Activated B cell treated with CpG ODN at 0.5 μM for 24 hours (primary cell): ENCODE measurements at regions not wholly inside any gene's neighbourhood (a gene's known extent, or its start where the extent isn't known, plus 50 kb on each side); places are given as distances from the start of the nearest gene placed in this dataset.

ENCODE experiments used
- ATAC-seq: fragments of 200-7000 bp; cut with Tn5 transposase; one replicate; pipeline ENCODE4 v1.10.0; 2021; ENCODE audit warnings: low read depth, mild to moderate bottlenecking, moderate library complexity
- CTCF ChIA-PET: fragments of 350-600 bp; sonication (Branson Sonifier 250); formaldehyde crosslinking; loops from one replicate; lab custom pipeline; 2021; ENCODE audit warnings: antibody characterized with exemption; lab: Charles Lee
- POLR2A ChIA-PET: fragments of 350-600 bp; sonication (Branson Sonifier 250); formaldehyde crosslinking; loops from one replicate; lab custom pipeline; 2021; ENCODE audit warnings: antibody characterized with exemption; lab: Charles Lee
- DNase-seq: peaks from one replicate; pipeline ENCODE4 v3.0.0; 2022
- H3K27ac Mint-ChIP-seq: one replicate; pipeline ENCODE4 v1.8.0; 2020; ENCODE audit warnings: mixed read lengths
- H3K27me3 Mint-ChIP-seq: one replicate; pipeline ENCODE4 v1.8.0; 2021; ENCODE audit warnings: mixed read lengths
- H3K36me3 Mint-ChIP-seq: one replicate; pipeline ENCODE4 v1.8.0; 2021; ENCODE audit warnings: low read depth, mixed read lengths
- H3K4me1 Mint-ChIP-seq: one replicate; pipeline ENCODE4 v1.8.0; 2021; ENCODE audit warnings: mixed read lengths
- H3K4me3 Mint-ChIP-seq: one replicate; pipeline ENCODE4 v1.8.0; 2020; ENCODE audit warnings: mild to moderate bottlenecking, mixed read lengths
- H3K9me3 Mint-ChIP-seq: one replicate; pipeline ENCODE4 v1.8.0; 2020; ENCODE audit warnings: mixed read lengths
- CTCF ChIP-seq: fragments of 200-600 bp; IDR thresholded peaks from one replicate; pipeline ENCODE4 v1.8.0; 2022; ENCODE audit warnings: antibody characterized with exemption, mild to moderate bottlenecking
- intact Hi-C: fragments of 100-400 bp; cut with micrococcal nuclease; formaldehyde crosslinking; loops from one replicate; pipeline ENCODE4 v1.15.1; 2024

DNA sequence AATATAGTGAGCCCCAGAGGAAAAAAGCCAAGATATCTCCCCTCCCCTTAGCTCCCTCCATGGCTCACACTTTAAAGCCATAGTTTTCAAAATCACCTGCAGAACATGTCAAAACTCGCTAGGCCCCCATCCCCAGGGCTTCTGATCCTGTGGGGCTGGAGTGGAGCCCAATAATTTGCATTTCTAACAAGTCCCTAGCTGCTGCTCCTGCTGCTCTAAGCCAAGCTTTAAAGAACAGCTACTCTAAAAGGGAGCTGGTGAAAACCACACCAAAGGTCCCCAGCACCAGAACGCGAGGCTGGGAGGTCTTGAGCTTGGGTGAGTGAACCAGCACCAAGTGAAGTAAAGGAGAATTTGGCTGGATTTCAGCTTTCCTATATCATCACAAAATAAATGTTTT is 237.1 kb downstream of the ZNF674 start:
- Mint-ChIP-seq H3K4me1 (no peaks in the 10 kb centered on the region), H3K27ac (no peak overlapping the region), H3K27me3 (no peaks in the 10 kb centered on the region), H3K9me3 (peaks cover 6% of the 10 kb centered on the region), H3K4me3 (no peak overlapping the region), H3K36me3 (no peaks in the 10 kb centered on the region)
- ChIA-PET CTCF (no interaction called here), POLR2A (no interaction called here)
- intact Hi-C loops, result no loop called here
- ATAC-seq (no peak), DNase-seq (no peak)
- no peak for TF ChIP-seq CTCF

GRCh38 chrX:46306103-46306502 is 239.1 kb downstream of the ZNF674 start:
- CTCF ChIA-PET, result no interaction called here

DNA sequence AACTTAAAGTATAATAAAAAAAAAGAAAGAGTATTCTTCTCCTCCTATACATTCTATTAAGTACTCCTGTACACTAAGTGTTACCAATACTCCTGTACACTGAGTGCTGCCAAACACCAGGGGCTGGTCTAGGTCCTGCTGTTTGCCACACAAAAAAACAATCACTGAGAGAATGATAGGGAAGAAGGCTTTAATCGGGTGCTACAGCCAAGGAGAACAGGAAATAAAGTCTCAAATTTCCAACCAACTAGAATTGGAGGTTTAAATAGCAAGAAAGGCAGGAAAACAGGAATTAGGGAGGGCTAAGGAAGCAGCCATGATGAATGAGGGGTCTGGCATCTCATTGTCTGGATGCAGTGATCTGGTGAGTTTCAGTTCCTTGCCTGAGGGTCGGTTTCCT is 239.8 kb downstream of the ZNF674 start:
- Mint-ChIP-seq H3K4me3 (no peak overlapping the region), H3K27me3 (no peaks in the 10 kb centered on the region), H3K9me3 (peaks cover 6% of the 10 kb centered on the region), H3K4me1 (no peaks in the 10 kb centered on the region), H3K36me3 (no peaks in the 10 kb centered on the region), H3K27ac (no peak overlapping the region)
- ATAC-seq (no peak), DNase-seq (no peak)
- CTCF ChIA-PET, result no interaction called here
- intact Hi-C loops, result no loop called here
- no peak for TF ChIP-seq CTCF
- POLR2A ChIA-PET, result no interaction called here

More at GRCh38 chrX:46306103-46306502, 239.1 kb downstream of the ZNF674 start:
- Mint-ChIP-seq H3K36me3 (no peaks in the 10 kb centered on the region), H3K27me3 (no peaks in the 10 kb centered on the region), H3K9me3 (peaks cover 6% of the 10 kb centered on the region), H3K4me3 (no peak overlapping the region), H3K4me1 (no peaks in the 10 kb centered on the region), H3K27ac (no peak overlapping the region)
- TF ChIP-seq CTCF, result no peak
- no peak for DNase-seq
- no peak for ATAC-seq
- intact Hi-C loops, result no loop called here
- POLR2A ChIA-PET, result no interaction called here

DNA sequence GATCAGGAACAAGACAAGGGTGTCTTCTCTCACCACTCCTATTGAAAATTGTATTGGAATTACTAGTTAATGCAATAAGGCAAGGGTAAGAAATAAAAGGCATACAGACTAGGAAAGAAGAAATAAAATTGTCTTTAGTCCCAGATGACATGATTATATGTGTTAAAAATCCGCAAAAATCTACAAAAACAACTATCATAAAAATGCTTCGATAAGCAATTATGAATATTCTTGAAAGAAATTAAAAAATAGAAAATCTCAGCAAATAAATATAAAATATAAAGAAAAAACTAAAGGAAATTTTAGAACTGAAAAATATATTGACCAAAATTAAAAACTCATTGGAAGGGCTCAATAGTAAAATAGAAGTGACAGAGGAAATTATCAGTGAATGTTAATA is 243.3 kb downstream of the ZNF674 start:
- ChIA-PET POLR2A (no interaction called here), CTCF (no interaction called here)
- H3K27ac Mint-ChIP-seq, result no peak overlapping the region
- ATAC-seq (no peak), DNase-seq (no peak)
- intact Hi-C loops, result no loop called here
- no peaks in the 10 kb centered on the region for H3K36me3 Mint-ChIP-seq
- no peaks in the 10 kb centered on the region for H3K27me3 Mint-ChIP-seq
- H3K4me3 Mint-ChIP-seq, result no peak overlapping the region
- peaks cover 6% of the 10 kb centered on the region for H3K9me3 Mint-ChIP-seq
- TF ChIP-seq CTCF, result no peak
- no peaks in the 10 kb centered on the region for H3K4me1 Mint-ChIP-seq

DNA sequence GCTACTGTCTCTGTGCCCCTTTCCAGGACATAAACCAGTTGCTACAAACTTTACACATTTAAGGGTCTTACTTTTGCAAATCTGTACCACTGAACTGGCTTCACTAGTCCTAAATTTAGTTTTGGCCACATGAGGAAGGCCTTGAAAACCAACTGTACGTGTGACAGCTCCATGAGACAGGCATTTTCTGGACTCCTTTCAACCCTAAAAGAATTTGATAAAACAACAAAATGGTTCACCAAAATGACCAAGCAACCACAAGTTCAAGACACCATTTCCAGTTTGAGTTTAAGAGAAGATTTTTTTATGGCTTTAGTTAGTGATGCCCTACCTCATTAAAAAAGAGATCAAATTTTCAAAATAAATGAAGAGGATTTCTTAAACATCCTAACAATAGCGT is 246.4 kb downstream of the ZNF674 start:
- no peaks in the 10 kb centered on the region for H3K36me3 Mint-ChIP-seq

More for the DNA sequence above, 246.4 kb downstream of the ZNF674 start:
- no peak for TF ChIP-seq CTCF
- no peak for ATAC-seq
- Mint-ChIP-seq H3K27me3 (peaks cover 4% of the 10 kb centered on the region), H3K9me3 (no peaks in the 10 kb centered on the region), H3K27ac (no peak overlapping the region), H3K4me1 (no peaks in the 10 kb centered on the region), H3K4me3 (no peak overlapping the region)
- no peak for DNase-seq
- CTCF ChIA-PET, result no interaction called here
- intact Hi-C loops, result no loop called here
- POLR2A ChIA-PET, result no interaction called here
